GM12872 (cell line): ENCODE measurements at regions not wholly inside any gene's neighbourhood (a gene's known extent, or its start where the extent isn't known, plus 50 kb on each side); places are given as distances from the start of the nearest gene placed in this dataset.

Experiments
- TF ChIP-seq, protein P1 (sequence below): IDR thresholded peaks from 3 replicates; pipeline ENCODE4 v1.5.1; 2011; ENCODE audit warnings: low read depth, mild to moderate bottlenecking, low read length, moderate library complexity; ENCODE audit not compliant: insufficient read depth

DNA sequence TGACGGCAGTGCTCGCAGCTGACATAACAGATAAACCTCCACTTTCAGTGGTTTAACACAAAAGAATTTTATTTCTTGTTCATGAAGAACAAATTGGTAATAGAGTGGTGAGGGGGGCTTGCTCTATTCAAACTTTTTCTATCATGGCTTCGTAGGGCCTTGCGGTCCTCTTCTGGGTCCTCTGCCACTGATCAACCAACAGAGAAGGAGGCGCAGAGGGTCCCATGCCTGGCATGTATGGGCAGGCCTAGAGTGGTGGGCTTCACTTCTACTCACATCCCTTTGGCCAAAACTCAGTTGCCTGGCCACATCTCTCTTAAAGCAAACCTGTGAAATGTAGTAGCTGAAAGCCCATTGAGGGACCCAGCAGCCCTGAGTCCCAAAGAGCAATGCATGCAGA, 460.5 kb downstream of the SIPA1L2 start:
- TF ChIP-seq, protein P1, sequence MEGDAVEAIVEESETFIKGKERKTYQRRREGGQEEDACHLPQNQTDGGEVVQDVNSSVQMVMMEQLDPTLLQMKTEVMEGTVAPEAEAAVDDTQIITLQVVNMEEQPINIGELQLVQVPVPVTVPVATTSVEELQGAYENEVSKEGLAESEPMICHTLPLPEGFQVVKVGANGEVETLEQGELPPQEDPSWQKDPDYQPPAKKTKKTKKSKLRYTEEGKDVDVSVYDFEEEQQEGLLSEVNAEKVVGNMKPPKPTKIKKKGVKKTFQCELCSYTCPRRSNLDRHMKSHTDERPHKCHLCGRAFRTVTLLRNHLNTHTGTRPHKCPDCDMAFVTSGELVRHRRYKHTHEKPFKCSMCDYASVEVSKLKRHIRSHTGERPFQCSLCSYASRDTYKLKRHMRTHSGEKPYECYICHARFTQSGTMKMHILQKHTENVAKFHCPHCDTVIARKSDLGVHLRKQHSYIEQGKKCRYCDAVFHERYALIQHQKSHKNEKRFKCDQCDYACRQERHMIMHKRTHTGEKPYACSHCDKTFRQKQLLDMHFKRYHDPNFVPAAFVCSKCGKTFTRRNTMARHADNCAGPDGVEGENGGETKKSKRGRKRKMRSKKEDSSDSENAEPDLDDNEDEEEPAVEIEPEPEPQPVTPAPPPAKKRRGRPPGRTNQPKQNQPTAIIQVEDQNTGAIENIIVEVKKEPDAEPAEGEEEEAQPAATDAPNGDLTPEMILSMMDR: no peak

DNA sequence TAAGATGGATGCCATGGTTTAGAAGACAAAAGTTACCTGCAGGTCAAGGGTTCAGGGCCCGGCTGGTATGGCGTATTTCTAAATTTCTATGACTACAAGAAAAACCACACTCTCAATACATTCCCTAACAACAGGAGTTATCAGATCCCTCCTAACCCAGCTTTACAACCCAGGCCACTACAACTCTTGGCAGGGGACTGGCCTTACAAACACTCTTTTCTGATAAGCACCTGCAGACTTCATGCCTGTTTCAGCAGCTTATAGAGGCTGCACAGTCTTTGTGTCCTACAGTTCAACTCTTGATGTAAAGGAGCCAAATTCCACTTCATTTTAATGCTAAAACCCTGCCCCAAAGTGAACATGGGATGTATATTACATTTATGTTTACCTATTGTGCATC, 461.4 kb downstream of the SIPA1L2 start:
- TF ChIP-seq, protein P1: no peak

DNA sequence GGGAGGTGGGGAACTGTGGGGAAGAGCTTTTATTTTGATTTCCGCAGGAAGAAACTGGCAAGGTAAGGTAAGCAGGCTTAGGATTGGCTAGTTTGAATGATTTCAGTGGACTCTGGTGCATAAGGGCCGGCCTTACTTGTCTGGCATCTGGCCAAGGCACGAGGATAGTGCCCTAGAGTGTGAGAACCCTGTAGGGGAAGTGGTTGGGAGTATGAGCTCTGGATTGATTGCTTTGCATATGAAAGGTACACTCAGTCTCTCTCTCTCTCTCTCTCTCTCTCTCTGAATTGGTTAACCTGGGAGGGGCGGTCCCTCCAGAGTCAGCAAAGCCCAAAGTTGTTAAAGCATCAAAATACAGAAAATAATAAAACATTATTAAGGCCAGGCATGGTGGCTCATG, 463.0 kb downstream of the SIPA1L2 start:
- TF ChIP-seq, protein P1: no peak

DNA sequence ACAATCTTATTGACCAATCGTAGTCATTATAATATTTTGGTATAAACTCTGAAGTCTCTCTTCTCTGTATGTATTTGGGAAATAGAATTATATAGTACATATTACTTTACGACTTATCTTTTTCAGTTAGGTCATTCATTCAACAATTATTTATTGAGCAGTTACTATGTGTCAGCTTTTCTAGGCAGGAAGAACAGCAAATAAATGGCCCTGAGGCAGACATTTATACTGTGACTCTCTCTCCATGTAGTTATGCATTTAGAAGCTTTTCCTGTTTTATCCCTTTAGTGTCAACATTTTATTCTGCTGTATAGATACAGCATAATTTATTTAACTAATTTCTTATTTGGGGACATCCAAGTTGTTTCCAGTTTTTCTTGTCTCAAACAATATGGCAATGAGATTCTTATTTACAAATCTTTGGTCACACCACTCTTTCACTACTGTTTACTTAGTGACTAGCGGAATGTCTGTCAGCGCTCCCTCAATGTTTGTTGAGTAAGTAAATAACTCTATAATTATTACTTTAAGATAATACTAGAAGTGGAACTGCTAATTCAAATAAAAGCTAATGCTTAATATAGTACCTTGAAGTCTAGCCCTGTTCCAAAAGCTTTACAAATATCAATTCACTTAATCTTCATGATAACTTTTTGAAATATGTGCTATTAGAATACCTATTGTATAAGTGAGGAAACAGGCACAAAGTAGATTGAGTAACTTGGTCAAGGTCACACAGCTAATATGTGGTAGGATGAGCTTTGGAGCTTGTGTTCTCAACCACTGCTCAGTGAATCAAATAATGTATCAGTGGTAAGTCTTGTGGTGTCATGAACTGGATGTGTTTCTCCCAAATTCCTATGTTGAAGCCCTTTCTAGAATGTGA, 465.6 kb downstream of the SIPA1L2 start:
- TF ChIP-seq, protein P1: no peak

DNA sequence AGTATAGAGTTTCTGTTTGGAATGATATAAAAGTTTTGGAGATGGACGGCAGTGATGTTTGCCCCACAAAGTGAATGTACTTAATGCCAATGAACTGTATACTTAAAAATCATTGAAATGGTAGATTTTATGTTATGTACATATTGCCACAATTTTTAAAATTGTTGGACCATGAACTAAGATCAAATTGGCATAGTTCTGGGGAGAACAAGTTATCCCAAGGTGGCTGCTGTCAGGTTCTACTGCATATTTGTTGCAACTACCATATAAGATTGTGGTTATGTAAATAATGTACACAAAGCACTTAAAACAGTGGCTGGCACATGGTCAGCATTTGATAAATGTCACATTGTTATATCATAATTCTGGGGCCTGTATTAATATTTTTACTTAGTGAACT, 466.4 kb downstream of the SIPA1L2 start:
- TF ChIP-seq, protein P1: no peak

DNA sequence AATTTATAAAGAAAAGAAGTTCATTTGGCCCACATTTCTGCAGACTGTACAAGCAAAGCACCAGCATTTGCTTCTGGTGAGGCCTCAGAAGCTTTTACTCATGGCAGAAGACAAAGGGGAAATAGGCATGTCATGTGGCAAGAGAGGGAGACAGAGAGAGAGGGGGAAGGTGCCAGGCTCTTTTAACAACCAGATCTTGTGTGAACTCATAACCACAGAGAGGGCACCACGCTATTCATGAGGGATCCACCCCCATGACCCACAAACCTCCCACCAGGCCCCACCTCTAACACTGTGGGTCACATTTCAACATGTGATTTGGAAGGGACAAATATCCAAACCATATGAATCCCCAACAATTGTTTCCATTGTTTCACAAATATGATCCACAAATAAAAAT, 467.9 kb downstream of the SIPA1L2 start:
- TF ChIP-seq, protein P1: no peak

DNA sequence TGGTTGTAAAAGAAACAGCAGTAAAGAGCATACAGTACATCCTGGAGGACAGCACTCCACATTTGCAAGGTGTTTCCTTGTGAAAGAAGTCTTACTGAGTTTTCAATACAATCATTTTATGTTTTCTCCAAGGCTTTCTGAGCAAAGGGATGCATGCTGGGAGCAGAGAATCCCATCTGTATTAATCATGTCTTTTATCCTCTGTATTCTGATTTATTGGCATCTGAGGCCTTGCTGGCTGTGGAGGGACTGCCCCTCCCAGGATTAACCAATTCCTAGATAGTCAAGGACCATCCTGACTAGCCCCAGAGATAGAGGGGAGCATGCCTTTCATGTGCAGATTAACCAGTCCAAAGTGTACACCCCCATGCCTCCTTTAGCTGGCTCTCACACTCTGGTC, 476.3 kb downstream of the SIPA1L2 start:
- TF ChIP-seq, protein P1: no peak
